ENCODE measurements at regions not wholly inside any gene's neighbourhood (a gene's known extent, or its start where the extent isn't known, plus 50 kb on each side); places are given as distances from the start of the nearest gene placed in this dataset.

- TF ChIP-seq POLR2AphosphoS5 (IDR thresholded peaks at IDR 0.05; ENCODE audit: borderline replicate concordance, low read depth, low read length) (no peak), EZH2 (IDR thresholded peaks at IDR 0.05) (no peak)
Measured at GRCh38 chr11:44467931-44468330, 97.5 kb upstream of the CD82 start.

All from SK-N-MC (cell line).